GM23338 (cell line): ENCODE measurements at regions not wholly inside any gene's neighbourhood (a gene's known extent, or its start where the extent isn't known, plus 50 kb on each side); places are given as distances from the start of the nearest gene placed in this dataset.

Experiments
- ATAC-seq: fragments of 200-7000 bp; cut with Tn5 transposase; 3 replicates; pipeline ENCODE4 v1.9.1; 2020
- DNase-seq: peaks from one replicate; pipeline ENCODE4 v3.0.0-alpha.2; 2015; ENCODE audit warnings: low spot score
- H2AFZ ChIP-seq: fragments of 200-600 bp; sonication (generic); 2 replicates; pipeline ENCODE4 v1.8.0; 2016; ENCODE audit warnings: antibody characterized with exemption, mild to moderate bottlenecking, moderate library complexity
- H3F3A ChIP-seq: fragments of 200-600 bp; sonication (generic); replicated peaks from 2 replicates; pipeline ENCODE4 v1.8.0; 2017; ENCODE audit warnings: antibody characterized with exemption, mixed run types, low read depth
- H3K27ac ChIP-seq: fragments of 200-600 bp; sonication (generic); 2 replicates; pipeline ENCODE4 v1.6.1; 2016; ENCODE audit warnings: low read depth
- H3K27me3 ChIP-seq: fragments of 200-600 bp; sonication (generic); 2 replicates; pipeline ENCODE4 v1.8.0; 2016; ENCODE audit warnings: mild to moderate bottlenecking, mixed run types, moderate library complexity; ENCODE audit not compliant: insufficient read depth
- H3K36me3 ChIP-seq: fragments of 200-600 bp; sonication (generic); 2 replicates; pipeline ENCODE4 v1.8.0; 2016; ENCODE audit warnings: mild to moderate bottlenecking; ENCODE audit not compliant: insufficient read depth
- H3K4me1 ChIP-seq: fragments of 200-600 bp; sonication (generic); 2 replicates; pipeline ENCODE4 v1.8.0; 2016; ENCODE audit warnings: mild to moderate bottlenecking, moderate library complexity; ENCODE audit not compliant: insufficient read depth
- H3K4me2 ChIP-seq: fragments of 200-600 bp; sonication (generic); 2 replicates; pipeline ENCODE4 v1.7.1; 2017; ENCODE audit warnings: mixed run types
- H3K4me3 ChIP-seq: fragments of 200-600 bp; sonication (generic); 2 replicates; pipeline ENCODE4 v1.6.1; 2016; ENCODE audit warnings: mixed run types
- H3K79me2 ChIP-seq: fragments of 200-600 bp; sonication (generic); replicated peaks from 2 replicates; pipeline ENCODE4 v1.8.0; 2017; ENCODE audit warnings: mild to moderate bottlenecking; ENCODE audit not compliant: insufficient read depth
- H3K9me2 ChIP-seq: fragments of 200-600 bp; sonication (generic); 2 replicates; pipeline ENCODE4 v1.8.0; 2017; ENCODE audit not compliant: insufficient read depth
- H4K20me1 ChIP-seq: fragments of 200-600 bp; sonication (generic); replicated peaks from 2 replicates; pipeline ENCODE4 v1.8.0; 2017; ENCODE audit warnings: mild to moderate bottlenecking; ENCODE audit not compliant: insufficient read depth
- H3K27ac Mint-ChIP-seq: 2 replicates; pipeline ENCODE4 v1.8.0; 2020; ENCODE audit warnings: inconsistent platforms, mild to moderate bottlenecking, moderate library complexity, mixed read lengths
- H3K27me3 Mint-ChIP-seq: 3 replicates; pipeline ENCODE4 v1.8.0; 2022; ENCODE audit warnings: low read depth, mild to moderate bottlenecking, moderate library complexity, mixed read lengths, inconsistent platforms; ENCODE audit not compliant: insufficient read depth, poor library complexity
- H3K36me3 Mint-ChIP-seq: 3 replicates; pipeline ENCODE4 v1.8.0; 2021; ENCODE audit warnings: low read depth, mild to moderate bottlenecking, inconsistent platforms, moderate library complexity, mixed read lengths
- H3K4me1 Mint-ChIP-seq: 3 replicates; pipeline ENCODE4 v1.8.0; 2020; ENCODE audit warnings: mild to moderate bottlenecking, inconsistent platforms, mixed read lengths
- H3K4me3 Mint-ChIP-seq: 3 replicates; pipeline ENCODE4 v1.8.0; 2021; ENCODE audit warnings: moderate library complexity, mild to moderate bottlenecking, inconsistent platforms, mixed read lengths
- H3K9me3 Mint-ChIP-seq: 3 replicates; pipeline ENCODE4 v1.8.0; 2020; ENCODE audit warnings: moderate library complexity, mild to moderate bottlenecking, inconsistent platforms, mixed read lengths
- CREB1 ChIP-seq: fragments of 250-450 bp; sonication (Bioruptor Pico); IDR thresholded peaks from 2 replicates; pipeline ENCODE4 v1.5.0; 2020; ENCODE audit warnings: low read depth, mild to moderate bottlenecking, moderate library complexity
- EZH2 ChIP-seq: fragments of 200-600 bp; sonication (generic); IDR thresholded peaks from one replicate; pipeline ENCODE4 v1.8.0; 2017; ENCODE audit warnings: antibody characterized with exemption, mild to moderate bottlenecking, low read depth; ENCODE audit not compliant: unreplicated experiment
- EZH2phosphoT487 ChIP-seq: fragments of 200-600 bp; sonication (generic); IDR thresholded peaks from one replicate; pipeline ENCODE4 v1.8.1; 2018; ENCODE audit warnings: antibody characterized with exemption; ENCODE audit not compliant: unreplicated experiment
- JUNB ChIP-seq: IDR thresholded peaks from one replicate; pipeline ENCODE4 v1.6.1; 2016; ENCODE audit warnings: antibody characterized with exemption; ENCODE audit not compliant: unreplicated experiment
- NANOG ChIP-seq: IDR thresholded peaks from 2 replicates; pipeline ENCODE4 v1.6.1; 2016; ENCODE audit warnings: antibody characterized with exemption, borderline replicate concordance
- POLR2AphosphoS5 ChIP-seq: IDR thresholded peaks from 2 replicates; pipeline ENCODE4 v1.6.1; 2016; ENCODE audit warnings: antibody characterized with exemption, low read depth
- STAT1 ChIP-seq: IDR thresholded peaks from one replicate; pipeline ENCODE4 v1.6.1; 2016; ENCODE audit warnings: antibody characterized with exemption; ENCODE audit not compliant: unreplicated experiment
- ZNF114 ChIP-seq: fragments of 250-450 bp; sonication (Bioruptor Pico); IDR thresholded peaks from 2 replicates; pipeline ENCODE4 v1.5.0; 2020; ENCODE audit warnings: mild to moderate bottlenecking, moderate library complexity
- TF ChIP-seq, protein P1 (sequence below): IDR thresholded peaks from one replicate; pipeline ENCODE4 v1.6.1; 2018; ENCODE audit warnings: antibody characterized with exemption; ENCODE audit not compliant: unreplicated experiment
- TF ChIP-seq, protein P2 (sequence below), 2 experiments: fragments of 200-600 bp in 1 of 2; sonication (generic) in 1 of 2; conservative IDR thresholded peaks; 2 replicates each; pipeline versions ENCODE4 v1.5.1 to v1.6.1; 2016 to 2017; ENCODE audit warnings: antibody characterized with exemption in 2 of 2, low read depth in 2 of 2, mild to moderate bottlenecking in 2 of 2, moderate library complexity in 1 of 2
- TF ChIP-seq, protein P3 (sequence below): fragments of 250-450 bp; sonication (Bioruptor Pico); IDR thresholded peaks from 2 replicates; pipeline ENCODE4 v1.5.0; 2020; ENCODE audit warnings: mild to moderate bottlenecking, moderate library complexity

DNA sequence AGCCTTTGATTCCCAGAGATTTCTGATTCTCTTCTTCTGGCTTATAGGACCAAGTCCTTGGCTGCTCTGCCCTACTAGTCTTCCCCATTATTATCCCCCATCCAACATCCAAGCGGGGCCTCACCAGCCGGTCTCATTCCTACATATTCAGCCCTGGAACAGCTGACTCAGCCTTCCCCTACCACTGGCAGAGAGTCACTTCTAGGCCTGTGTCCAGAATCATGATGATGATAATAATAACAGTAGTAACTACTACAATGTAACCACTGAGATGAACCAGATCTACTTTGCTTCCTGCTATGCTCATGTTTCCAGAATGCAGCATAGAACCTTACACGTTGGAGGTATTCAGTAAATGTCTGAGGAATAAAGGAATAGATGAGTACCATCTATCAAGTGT lies 295.2 kb downstream of the SRBD1 start:
- ATAC-seq, result no peak
- no peaks in the 10 kb centered on the region for H4K20me1 ChIP-seq

DNA sequence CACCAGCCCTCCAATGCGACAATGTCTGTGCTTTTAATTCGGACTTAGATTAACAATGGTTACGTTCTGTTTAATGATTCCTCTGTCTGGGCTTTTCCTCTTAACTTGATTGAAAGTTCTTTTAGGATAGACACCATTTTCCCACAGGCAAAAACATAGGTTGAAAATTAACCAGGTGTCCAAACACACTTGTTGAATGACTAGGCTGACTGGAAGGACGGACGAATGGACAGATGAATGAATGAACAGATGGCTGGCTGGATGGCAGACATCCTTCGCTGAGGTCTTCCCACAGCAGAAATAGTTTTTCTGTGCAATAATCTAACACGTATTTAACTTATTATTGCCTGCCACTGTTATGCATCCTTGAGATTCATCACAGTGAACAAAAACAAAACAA lies 298.8 kb downstream of the SRBD1 start:
- H3F3A ChIP-seq, result no peaks in the 10 kb centered on the region
- no peaks in the 10 kb centered on the region for H3K4me1 ChIP-seq
- Mint-ChIP-seq H3K9me3 (peaks cover 13% of the 10 kb centered on the region), H3K4me1 (peaks cover 1% of the 10 kb centered on the region; the same call in 2 of the 3 replicates), H3K27me3 (no peaks in the 10 kb centered on the region), H3K36me3 (no peaks in the 10 kb centered on the region), H3K27ac (no peak overlapping the region), H3K4me3 (no peak overlapping the region)
- ATAC-seq (no peak), DNase-seq (no peak)
- H3K27ac ChIP-seq, result no peak overlapping the region
- no peak overlapping the region for H3K4me3 ChIP-seq
- H3K9me2 ChIP-seq, result peaks cover 8% of the 10 kb centered on the region; the same call in 1 of the 2 replicates
- no peak overlapping the region for H3K4me2 ChIP-seq
- no peak overlapping the region for H2AFZ ChIP-seq
- no peaks in the 10 kb centered on the region for H3K27me3 ChIP-seq
- no peaks in the 10 kb centered on the region; the same call in 1 of the 2 replicates for H3K36me3 ChIP-seq
- H3K79me2 ChIP-seq, result no peaks in the 10 kb centered on the region
- H4K20me1 ChIP-seq, result no peaks in the 10 kb centered on the region
- TF ChIP-seq, protein P1, sequence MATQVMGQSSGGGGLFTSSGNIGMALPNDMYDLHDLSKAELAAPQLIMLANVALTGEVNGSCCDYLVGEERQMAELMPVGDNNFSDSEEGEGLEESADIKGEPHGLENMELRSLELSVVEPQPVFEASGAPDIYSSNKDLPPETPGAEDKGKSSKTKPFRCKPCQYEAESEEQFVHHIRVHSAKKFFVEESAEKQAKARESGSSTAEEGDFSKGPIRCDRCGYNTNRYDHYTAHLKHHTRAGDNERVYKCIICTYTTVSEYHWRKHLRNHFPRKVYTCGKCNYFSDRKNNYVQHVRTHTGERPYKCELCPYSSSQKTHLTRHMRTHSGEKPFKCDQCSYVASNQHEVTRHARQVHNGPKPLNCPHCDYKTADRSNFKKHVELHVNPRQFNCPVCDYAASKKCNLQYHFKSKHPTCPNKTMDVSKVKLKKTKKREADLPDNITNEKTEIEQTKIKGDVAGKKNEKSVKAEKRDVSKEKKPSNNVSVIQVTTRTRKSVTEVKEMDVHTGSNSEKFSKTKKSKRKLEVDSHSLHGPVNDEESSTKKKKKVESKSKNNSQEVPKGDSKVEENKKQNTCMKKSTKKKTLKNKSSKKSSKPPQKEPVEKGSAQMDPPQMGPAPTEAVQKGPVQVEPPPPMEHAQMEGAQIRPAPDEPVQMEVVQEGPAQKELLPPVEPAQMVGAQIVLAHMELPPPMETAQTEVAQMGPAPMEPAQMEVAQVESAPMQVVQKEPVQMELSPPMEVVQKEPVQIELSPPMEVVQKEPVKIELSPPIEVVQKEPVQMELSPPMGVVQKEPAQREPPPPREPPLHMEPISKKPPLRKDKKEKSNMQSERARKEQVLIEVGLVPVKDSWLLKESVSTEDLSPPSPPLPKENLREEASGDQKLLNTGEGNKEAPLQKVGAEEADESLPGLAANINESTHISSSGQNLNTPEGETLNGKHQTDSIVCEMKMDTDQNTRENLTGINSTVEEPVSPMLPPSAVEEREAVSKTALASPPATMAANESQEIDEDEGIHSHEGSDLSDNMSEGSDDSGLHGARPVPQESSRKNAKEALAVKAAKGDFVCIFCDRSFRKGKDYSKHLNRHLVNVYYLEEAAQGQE, result no peak
- TF ChIP-seq NANOG (no peak), POLR2AphosphoS5 (no peak), JUNB (no peak), CREB1 (no peak), ZNF114 (no peak), STAT1 (no peak), EZH2 (no peak)
- TF ChIP-seq, protein P2, sequence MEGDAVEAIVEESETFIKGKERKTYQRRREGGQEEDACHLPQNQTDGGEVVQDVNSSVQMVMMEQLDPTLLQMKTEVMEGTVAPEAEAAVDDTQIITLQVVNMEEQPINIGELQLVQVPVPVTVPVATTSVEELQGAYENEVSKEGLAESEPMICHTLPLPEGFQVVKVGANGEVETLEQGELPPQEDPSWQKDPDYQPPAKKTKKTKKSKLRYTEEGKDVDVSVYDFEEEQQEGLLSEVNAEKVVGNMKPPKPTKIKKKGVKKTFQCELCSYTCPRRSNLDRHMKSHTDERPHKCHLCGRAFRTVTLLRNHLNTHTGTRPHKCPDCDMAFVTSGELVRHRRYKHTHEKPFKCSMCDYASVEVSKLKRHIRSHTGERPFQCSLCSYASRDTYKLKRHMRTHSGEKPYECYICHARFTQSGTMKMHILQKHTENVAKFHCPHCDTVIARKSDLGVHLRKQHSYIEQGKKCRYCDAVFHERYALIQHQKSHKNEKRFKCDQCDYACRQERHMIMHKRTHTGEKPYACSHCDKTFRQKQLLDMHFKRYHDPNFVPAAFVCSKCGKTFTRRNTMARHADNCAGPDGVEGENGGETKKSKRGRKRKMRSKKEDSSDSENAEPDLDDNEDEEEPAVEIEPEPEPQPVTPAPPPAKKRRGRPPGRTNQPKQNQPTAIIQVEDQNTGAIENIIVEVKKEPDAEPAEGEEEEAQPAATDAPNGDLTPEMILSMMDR (conservative IDR thresholded peaks at IDR 0.05; ENCODE audit: low read depth in 2 of 2), result no peak
- TF ChIP-seq, protein P3, sequence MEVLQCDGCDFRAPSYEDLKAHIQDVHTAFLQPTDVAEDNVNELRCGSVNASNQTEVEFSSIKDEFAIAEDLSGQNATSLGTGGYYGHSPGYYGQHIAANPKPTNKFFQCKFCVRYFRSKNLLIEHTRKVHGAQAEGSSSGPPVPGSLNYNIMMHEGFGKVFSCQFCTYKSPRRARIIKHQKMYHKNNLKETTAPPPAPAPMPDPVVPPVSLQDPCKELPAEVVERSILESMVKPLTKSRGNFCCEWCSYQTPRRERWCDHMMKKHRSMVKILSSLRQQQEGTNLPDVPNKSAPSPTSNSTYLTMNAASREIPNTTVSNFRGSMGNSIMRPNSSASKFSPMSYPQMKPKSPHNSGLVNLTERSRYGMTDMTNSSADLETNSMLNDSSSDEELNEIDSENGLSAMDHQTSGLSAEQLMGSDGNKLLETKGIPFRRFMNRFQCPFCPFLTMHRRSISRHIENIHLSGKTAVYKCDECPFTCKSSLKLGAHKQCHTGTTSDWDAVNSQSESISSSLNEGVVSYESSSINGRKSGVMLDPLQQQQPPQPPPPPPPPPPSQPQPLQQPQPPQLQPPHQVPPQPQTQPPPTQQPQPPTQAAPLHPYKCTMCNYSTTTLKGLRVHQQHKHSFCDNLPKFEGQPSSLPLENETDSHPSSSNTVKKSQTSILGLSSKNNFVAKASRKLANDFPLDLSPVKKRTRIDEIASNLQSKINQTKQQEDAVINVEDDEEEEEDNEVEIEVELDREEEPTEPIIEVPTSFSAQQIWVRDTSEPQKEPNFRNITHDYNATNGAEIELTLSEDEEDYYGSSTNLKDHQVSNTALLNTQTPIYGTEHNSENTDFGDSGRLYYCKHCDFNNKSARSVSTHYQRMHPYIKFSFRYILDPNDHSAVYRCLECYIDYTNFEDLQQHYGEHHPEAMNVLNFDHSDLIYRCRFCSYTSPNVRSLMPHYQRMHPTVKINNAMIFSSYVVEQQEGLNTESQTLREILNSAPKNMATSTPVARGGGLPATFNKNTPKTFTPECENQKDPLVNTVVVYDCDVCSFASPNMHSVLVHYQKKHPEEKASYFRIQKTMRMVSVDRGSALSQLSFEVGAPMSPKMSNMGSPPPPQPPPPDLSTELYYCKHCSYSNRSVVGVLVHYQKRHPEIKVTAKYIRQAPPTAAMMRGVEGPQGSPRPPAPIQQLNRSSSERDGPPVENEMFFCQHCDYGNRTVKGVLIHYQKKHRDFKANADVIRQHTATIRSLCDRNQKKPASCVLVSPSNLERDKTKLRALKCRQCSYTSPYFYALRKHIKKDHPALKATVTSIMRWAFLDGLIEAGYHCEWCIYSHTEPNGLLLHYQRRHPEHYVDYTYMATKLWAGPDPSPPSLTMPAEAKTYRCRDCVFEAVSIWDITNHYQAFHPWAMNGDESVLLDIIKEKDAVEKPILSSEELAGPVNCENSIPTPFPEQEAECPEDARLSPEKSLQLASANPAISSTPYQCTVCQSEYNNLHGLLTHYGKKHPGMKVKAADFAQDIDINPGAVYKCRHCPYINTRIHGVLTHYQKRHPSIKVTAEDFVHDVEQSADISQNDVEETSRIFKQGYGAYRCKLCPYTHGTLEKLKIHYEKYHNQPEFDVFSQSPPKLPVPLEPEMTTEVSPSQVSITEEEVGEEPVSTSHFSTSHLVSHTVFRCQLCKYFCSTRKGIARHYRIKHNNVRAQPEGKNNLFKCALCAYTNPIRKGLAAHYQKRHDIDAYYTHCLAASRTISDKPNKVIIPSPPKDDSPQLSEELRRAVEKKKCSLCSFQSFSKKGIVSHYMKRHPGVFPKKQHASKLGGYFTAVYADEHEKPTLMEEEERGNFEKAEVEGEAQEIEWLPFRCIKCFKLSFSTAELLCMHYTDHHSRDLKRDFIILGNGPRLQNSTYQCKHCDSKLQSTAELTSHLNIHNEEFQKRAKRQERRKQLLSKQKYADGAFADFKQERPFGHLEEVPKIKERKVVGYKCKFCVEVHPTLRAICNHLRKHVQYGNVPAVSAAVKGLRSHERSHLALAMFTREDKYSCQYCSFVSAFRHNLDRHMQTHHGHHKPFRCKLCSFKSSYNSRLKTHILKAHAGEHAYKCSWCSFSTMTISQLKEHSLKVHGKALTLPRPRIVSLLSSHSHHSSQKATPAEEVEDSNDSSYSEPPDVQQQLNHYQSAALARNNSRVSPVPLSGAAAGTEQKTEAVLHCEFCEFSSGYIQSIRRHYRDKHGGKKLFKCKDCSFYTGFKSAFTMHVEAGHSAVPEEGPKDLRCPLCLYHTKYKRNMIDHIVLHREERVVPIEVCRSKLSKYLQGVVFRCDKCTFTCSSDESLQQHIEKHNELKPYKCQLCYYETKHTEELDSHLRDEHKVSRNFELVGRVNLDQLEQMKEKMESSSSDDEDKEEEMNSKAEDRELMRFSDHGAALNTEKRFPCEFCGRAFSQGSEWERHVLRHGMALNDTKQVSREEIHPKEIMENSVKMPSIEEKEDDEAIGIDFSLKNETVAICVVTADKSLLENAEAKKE (CRISPR knock-in tag), result no peak

More for the DNA sequence above, 295.2 kb downstream of the SRBD1 start:
- H3K4me2 ChIP-seq, result no peak overlapping the region
- H3F3A ChIP-seq, result no peaks in the 10 kb centered on the region
- TF ChIP-seq EZH2phosphoT487, result no peak
- no peak for TF ChIP-seq STAT1
- no peak for TF ChIP-seq NANOG
- no peak for DNase-seq
- H3K4me1 ChIP-seq, result peaks cover 10% of the 10 kb centered on the region; the same call in 1 of the 2 replicates
- no peaks in the 10 kb centered on the region for H3K27me3 ChIP-seq
- Mint-ChIP-seq H3K36me3 (no peaks in the 10 kb centered on the region), H3K27me3 (no peaks in the 10 kb centered on the region), H3K27ac (no peak overlapping the region), H3K4me1 (peaks cover 8% of the 10 kb centered on the region; the same call in 2 of the 3 replicates), H3K4me3 (no peak overlapping the region), H3K9me3 (peaks cover 13% of the 10 kb centered on the region)
- H3K36me3 ChIP-seq, result no peaks in the 10 kb centered on the region; the same call in 1 of the 2 replicates
- H3K27ac ChIP-seq, result no peak overlapping the region
- H3K4me3 ChIP-seq, result no peak overlapping the region
- no peaks in the 10 kb centered on the region for H3K79me2 ChIP-seq
- peaks cover 8% of the 10 kb centered on the region; the same call in 1 of the 2 replicates for H3K9me2 ChIP-seq
- H2AFZ ChIP-seq, result no peak overlapping the region
